Adrenal gland (tissue), 9 donors: ENCODE measurements at regions not wholly inside any gene's neighbourhood (a gene's known extent, or its start where the extent isn't known, plus 50 kb on each side); places are given as distances from the start of the nearest gene placed in this dataset.

ENCODE experiments used
- DNase-seq, 7 donors: peaks; one replicate each; pipeline ENCODE4 v3.0.0-alpha.2; 2019 to 2020
- H3K27ac ChIP-seq, 5 donors: fragments of 200-600 bp; sonication (generic) in 4 of 5; 1 replicate in 3 of 5; 2 replicates in 2 of 5; pipeline versions ENCODE4 v1.5.1 to v1.8.0; 2016 to 2020; ENCODE audit warnings: mild to moderate bottlenecking in 1 of 5
- H3K27me3 ChIP-seq: fragments of 200-600 bp; 2 replicates; pipeline ENCODE4 v1.8.0; 2021
- H3K36me3 ChIP-seq, 2 donors: fragments of 200-600 bp; replicated peaks in 1 of 2; 1 replicate in 1 of 2; 2 replicates in 1 of 2; pipeline versions ENCODE4 v1.5.1 to v1.8.0; 2018 to 2022
- H3K4me1 ChIP-seq, 2 donors: fragments of 200-600 bp; replicated peaks in 1 of 2; 1 replicate in 1 of 2; 2 replicates in 1 of 2; pipeline versions ENCODE4 v1.5.1 to v1.8.0; 2018 to 2021
- H3K4me3 ChIP-seq, 4 donors: fragments of 200-600 bp; sonication (generic) in 3 of 4; one replicate each; pipeline ENCODE4 v1.5.1; 2016 to 2018
- H3K9me3 ChIP-seq, 3 donors: fragments of 200-600 bp; sonication (generic) in 1 of 3; replicated peaks in 1 of 3; 1 replicate in 2 of 3; 2 replicates in 1 of 3; pipeline versions ENCODE4 v1.5.1 to v1.8.0; 2016 to 2021
- CTCF ChIP-seq, 6 experiments: fragments of 450-650 bp in 4 of 6; fragments of 200-600 bp in 2 of 6; sonication (generic) in 1 of 6; IDR thresholded peaks; 1 replicate in 5 of 6; 2 replicates in 1 of 6; pipeline versions ENCODE4 v1.5.1 to v1.8.0; 2016 to 2021; ENCODE audit warnings: antibody characterized with exemption in 6 of 6, mild to moderate bottlenecking in 2 of 6, moderate library complexity in 1 of 6
- POLR2A ChIP-seq, 2 donors: fragments of 450-650 bp; IDR thresholded peaks; one replicate each; pipeline ENCODE4 v1.6.1; 2017; ENCODE audit warnings: antibody characterized with exemption in 2 of 2, mild to moderate bottlenecking in 2 of 2, moderate library complexity in 1 of 2
- WGBS, 4 donors: extraction: QIAGEN DNeasy Blood & Tissue Kit in 2 of 4; methylation state at CpG; one replicate each; pipeline versions ENCODE4 v1.1.5 to v1.1.7; 2013 to 2017; 5-methylcytosine and 5-hydroxymethylcytosine counted together
- intact Hi-C, 2 donors: fragments of 100-400 bp; cut with DNase I; formaldehyde crosslinking; loops; one replicate each; pipeline versions ENCODE4 v1.14.1 to v1.15.0; 2022 to 2023
- donor health status: healthy with polysubstance abuse.
- donor health status: Bipolar disorder and iron deficiency.
- donor health status: DM: yes; HTN: yes; CAD: no.
- donor health status: DM: no; HTN: no; CAD: no.
- donor health status: DM: no; HTN: no; CAD: no.

DNA sequence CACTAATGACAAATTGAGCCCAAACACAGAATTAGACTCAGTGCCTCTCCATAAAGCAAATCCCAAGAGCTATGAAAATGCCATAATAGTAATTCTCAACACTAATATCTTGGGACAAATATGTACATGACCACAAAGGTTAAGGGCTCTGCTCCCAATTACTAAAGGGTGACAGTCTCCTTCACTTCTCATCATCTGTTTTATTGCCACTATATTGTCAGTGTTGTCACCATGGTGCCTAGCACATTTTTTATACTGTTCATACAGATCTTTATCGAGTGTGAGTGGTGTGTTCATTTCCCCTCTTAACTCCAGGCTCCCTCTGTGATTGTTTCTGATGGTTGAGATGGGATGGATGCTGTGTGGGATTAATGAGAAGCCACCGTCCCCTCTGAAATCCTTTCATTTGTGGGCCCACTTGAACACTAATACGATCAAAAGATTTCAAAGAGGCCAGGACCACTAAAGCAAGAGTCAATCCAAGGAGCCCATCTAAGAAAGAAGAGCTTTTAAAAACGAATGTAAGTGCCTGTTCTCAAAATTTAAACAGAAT, 277.7 kb downstream of the GXYLT1 start:
- Histone ChIP-seq H3K4me3 (no peak overlapping the region), H3K27me3 (no peaks in the 10 kb centered on the region), H3K36me3 (no peaks in the 10 kb centered on the region), H3K27ac (no peak overlapping the region), H3K9me3 (no peaks in the 10 kb centered on the region), H3K4me1 (no peaks in the 10 kb centered on the region)
- 62 to 71% (median 66%) methylated on average over 4 of the region's 4 CpGs for WGBS, 4 donors
- intact Hi-C loops = no loop called here
- DNase-seq = no peak
- no peak for TF ChIP-seq CTCF (IDR thresholded peaks at IDR 0.05)

- Histone ChIP-seq H3K36me3 (no peaks in the 10 kb centered on the region), H3K9me3 (no peaks in the 10 kb centered on the region), H3K4me3 (no peak overlapping the region), H3K27ac (no peak overlapping the region), H3K4me1 (no peaks in the 10 kb centered on the region), H3K27me3 (no peaks in the 10 kb centered on the region)
- no peak for DNase-seq
- intact Hi-C loops = no loop called here
- WGBS, 4 donors = 80 to 85% (median 82%) methylated on average over 3 of the region's 3 CpGs
- TF ChIP-seq CTCF (IDR thresholded peaks at IDR 0.05) = no peak
- no peak for TF ChIP-seq POLR2A (IDR thresholded peaks at IDR 0.05)
Observed at GRCh38 chr12:41856228-41856627, 288.4 kb downstream of the GXYLT1 start.

DNA sequence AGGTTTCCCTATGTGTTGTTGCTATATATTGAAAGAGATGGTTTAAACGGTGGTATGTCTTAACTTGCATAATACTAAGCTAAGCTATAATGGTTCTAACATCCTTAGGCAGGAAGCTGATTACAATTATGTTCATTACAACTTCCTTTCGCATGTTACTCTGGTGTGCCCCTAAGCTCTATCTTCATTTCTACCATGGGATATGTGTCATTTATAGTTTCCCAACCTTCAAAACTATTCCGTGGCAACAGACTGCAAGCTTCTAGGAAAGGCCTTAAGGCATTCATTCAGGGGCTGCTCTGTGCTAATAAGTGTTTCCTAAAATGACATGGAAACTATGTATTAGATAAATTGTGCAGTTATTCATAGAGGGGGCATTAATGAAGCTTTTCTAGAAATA, 294.6 kb downstream of the GXYLT1 start:
- TF ChIP-seq POLR2A (IDR thresholded peaks at IDR 0.05) = no peak
- TF ChIP-seq CTCF (IDR thresholded peaks at IDR 0.05) = no peak
- Histone ChIP-seq H3K36me3 (no peaks in the 10 kb centered on the region), H3K27ac (no peak overlapping the region), H3K9me3 (no peaks in the 10 kb centered on the region), H3K4me3 (no peak overlapping the region), H3K4me1 (no peaks in the 10 kb centered on the region), H3K27me3 (no peaks in the 10 kb centered on the region)
- DNase-seq = no peak
- WGBS, 4 donors = 59 to 70% (median 62%) methylated on average over 3 of the region's 3 CpGs
- intact Hi-C loops = no loop called here

DNA sequence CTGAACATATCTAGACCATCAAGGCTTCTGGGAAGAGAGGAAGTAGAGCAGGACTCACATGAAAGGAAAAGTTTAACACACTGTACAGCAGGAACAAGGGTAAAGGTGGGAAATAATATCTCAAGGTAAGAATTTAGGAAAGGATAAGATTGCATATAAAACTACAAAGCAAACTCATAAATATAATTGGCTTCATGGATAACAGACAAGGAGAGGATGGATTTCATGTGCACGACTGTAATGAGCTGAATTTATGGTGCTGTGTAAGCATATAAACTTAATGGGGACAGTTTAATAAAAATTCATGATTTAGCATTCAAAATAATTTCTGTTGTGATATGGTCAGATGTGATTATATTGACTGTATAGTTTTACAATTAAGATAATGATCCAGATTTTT, 298.0 kb downstream of the GXYLT1 start:
- WGBS, 4 donors = 35 to 53% (median 52%) methylated on average over 1 of the region's 1 CpG
- no peaks in the 10 kb centered on the region for H3K4me1 ChIP-seq
- TF ChIP-seq POLR2A (IDR thresholded peaks at IDR 0.05) = no peak
- no peak for TF ChIP-seq CTCF (IDR thresholded peaks at IDR 0.05)
- no peak overlapping the region for H3K4me3 ChIP-seq
- H3K27ac ChIP-seq = no peak overlapping the region
- H3K9me3 ChIP-seq = no peaks in the 10 kb centered on the region
- intact Hi-C loops = no loop called here
- no peaks in the 10 kb centered on the region for H3K36me3 ChIP-seq
- DNase-seq = no peak
- H3K27me3 ChIP-seq = no peaks in the 10 kb centered on the region
